Stomach smooth muscle (tissue), 2 donors: ENCODE measurements at regions not wholly inside any gene's neighbourhood (a gene's known extent, or its start where the extent isn't known, plus 50 kb on each side); places are given as distances from the start of the nearest gene placed in this dataset.
"Not testable (repeated sequence)": the region's sequence is repeated elsewhere in the genome, so short reads cannot be mapped to it uniquely, and the experiment has no call there.

Experiments
- H3K27ac ChIP-seq: one replicate; pipeline ENCODE4 v1.7.0; 2013; ENCODE audit warnings: mild to moderate bottlenecking, low read length, inconsistent platforms
- H3K27me3 ChIP-seq, 2 donors: one replicate each; pipeline ENCODE4 v1.7.0; 2013; ENCODE audit warnings: low read length in 2 of 2; ENCODE audit not compliant: insufficient read depth in 2 of 2, control insufficient read depth in 1 of 2
- H3K36me3 ChIP-seq, 2 donors: one replicate each; pipeline ENCODE4 v1.7.0; 2013; ENCODE audit warnings: low read length in 2 of 2; ENCODE audit not compliant: control insufficient read depth in 2 of 2, insufficient read depth in 2 of 2
- H3K4me1 ChIP-seq: one replicate; pipeline ENCODE4 v1.7.0; 2013; ENCODE audit warnings: low read length; ENCODE audit not compliant: control insufficient read depth, insufficient read depth
- H3K4me3 ChIP-seq, 2 donors: one replicate each; pipeline ENCODE4 v1.7.0; 2013; ENCODE audit warnings: low read length in 2 of 2
- H3K9ac ChIP-seq, 2 donors: one replicate each; pipeline ENCODE4 v1.7.0; 2013; ENCODE audit warnings: low read length in 2 of 2, mild to moderate bottlenecking in 1 of 2
- H3K9me3 ChIP-seq, 2 donors: one replicate each; pipeline ENCODE4 v1.7.0; 2013; ENCODE audit warnings: low read length in 2 of 2; ENCODE audit not compliant: control insufficient read depth in 2 of 2
- donor health status: healthy.
- donor health status: Pancreatic carcinoma.

DNA sequence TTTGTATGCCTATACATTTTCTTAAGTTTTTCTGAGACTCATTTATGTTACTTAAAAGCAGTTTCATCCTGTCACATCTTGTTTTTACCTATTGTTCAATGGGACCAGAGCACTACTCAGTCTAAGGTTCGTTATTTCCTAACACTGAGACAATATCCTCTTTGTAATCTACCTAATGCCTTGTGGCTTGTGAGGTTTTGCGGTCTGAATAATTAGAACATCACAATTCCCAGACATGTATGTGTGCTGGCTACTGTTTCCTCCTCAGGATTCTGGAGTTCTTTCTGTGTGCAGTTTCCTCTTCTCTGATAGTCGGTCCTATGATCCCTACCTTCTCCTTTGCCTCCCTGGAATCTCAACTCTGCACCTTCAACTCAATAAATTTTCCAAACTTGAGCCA is 620.2 kb downstream of the ANKRD7 start:
- Histone ChIP-seq H3K4me3 (no peak overlapping the region), H3K4me1 (no peaks in the 10 kb centered on the region), H3K9me3 (no peaks in the 10 kb centered on the region), H3K36me3 (no peaks in the 10 kb centered on the region), H3K9ac (no peak overlapping the region), H3K27me3 (no peaks in the 10 kb centered on the region), H3K27ac (no peak overlapping the region)

DNA sequence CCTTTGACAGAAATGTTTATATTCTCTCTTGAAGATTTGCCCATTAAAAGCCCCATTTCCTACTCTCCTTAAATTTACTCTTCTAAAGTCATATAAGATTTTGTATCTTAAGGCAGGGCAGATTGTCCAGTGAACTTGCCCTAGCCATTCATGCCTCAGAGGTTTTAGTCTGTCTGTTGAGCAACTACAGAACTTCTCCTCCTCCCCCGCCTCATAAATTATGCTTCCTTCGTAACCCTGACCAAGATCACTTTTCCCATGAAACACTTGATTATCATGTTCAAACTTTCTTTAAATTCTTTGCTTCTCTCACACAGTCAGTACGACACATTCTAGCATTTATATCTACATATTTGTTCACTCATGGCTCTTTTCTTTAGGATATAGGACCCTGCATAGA is 621.3 kb downstream of the ANKRD7 start:
- Histone ChIP-seq H3K4me3 (no peak overlapping the region), H3K9ac (no peak overlapping the region), H3K27me3 (no peaks in the 10 kb centered on the region), H3K4me1 (no peaks in the 10 kb centered on the region), H3K27ac (no peak overlapping the region), H3K36me3 (no peaks in the 10 kb centered on the region), H3K9me3 (no peaks in the 10 kb centered on the region)

DNA sequence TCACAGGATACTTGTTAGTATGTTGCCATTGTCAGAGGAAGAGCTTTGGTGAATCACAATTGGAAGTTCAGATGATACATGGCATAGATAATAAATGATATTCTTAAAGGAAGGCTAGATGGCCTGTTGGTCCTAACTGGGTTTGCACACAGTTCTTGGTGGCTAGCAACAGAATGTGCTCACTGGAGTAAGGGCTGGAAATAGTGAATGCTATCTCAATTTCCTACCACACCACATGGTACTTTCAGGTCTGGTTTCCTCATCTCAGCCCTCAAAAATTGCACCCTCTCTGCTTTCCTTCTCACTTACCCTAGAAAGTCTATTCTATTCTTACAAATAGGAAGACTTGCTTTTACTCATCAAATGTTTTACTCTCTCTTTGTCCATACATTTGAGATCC is 622.5 kb downstream of the ANKRD7 start:
- Histone ChIP-seq H3K4me3 (no peak overlapping the region), H3K27ac (no peak overlapping the region), H3K4me1 (no peaks in the 10 kb centered on the region)

GRCh38 chr7:118855290-118855689 is 630.8 kb downstream of the ANKRD7 start:
- no peaks in the 10 kb centered on the region for H3K36me3 ChIP-seq
- H3K27me3 ChIP-seq, result no peaks in the 10 kb centered on the region
- H3K27ac ChIP-seq, result no peak overlapping the region
- no peak overlapping the region for H3K4me3 ChIP-seq
- no peak overlapping the region for H3K9ac ChIP-seq
- no peaks in the 10 kb centered on the region for H3K9me3 ChIP-seq
- H3K4me1 ChIP-seq, result no peaks in the 10 kb centered on the region

More for the DNA sequence above, 622.5 kb downstream of the ANKRD7 start:
- H3K36me3 ChIP-seq, result no peaks in the 10 kb centered on the region
- H3K27me3 ChIP-seq, result no peaks in the 10 kb centered on the region
- no peak overlapping the region for H3K9ac ChIP-seq
- no peaks in the 10 kb centered on the region for H3K9me3 ChIP-seq

- Histone ChIP-seq H3K27ac (no peak overlapping the region), H3K27me3 (no peaks in the 10 kb centered on the region), H3K4me1 (no peaks in the 10 kb centered on the region), H3K9me3 (no peaks in the 10 kb centered on the region), H3K4me3 (no peak overlapping the region), H3K36me3 (no peaks in the 10 kb centered on the region), H3K9ac (no peak overlapping the region)
These were observed 634.2 kb downstream of the ANKRD7 start for GRCh38 chr7:118858651-118859149.

- no peaks in the 10 kb centered on the region for H3K36me3 ChIP-seq
- H3K4me1 ChIP-seq, result no peaks in the 10 kb centered on the region
- no peaks in the 10 kb centered on the region for H3K27me3 ChIP-seq
- no peak overlapping the region for H3K9ac ChIP-seq
- no peak overlapping the region for H3K4me3 ChIP-seq
- no peak overlapping the region for H3K27ac ChIP-seq
- H3K9me3 ChIP-seq, result no peaks in the 10 kb centered on the region
These were observed 637.1 kb downstream of the ANKRD7 start for GRCh38 chr7:118861581-118861980.

- H3K27me3 ChIP-seq, result no peaks in the 10 kb centered on the region
- no peaks in the 10 kb centered on the region for H3K9me3 ChIP-seq
- H3K36me3 ChIP-seq, result no peaks in the 10 kb centered on the region
- no peak overlapping the region for H3K9ac ChIP-seq
- no peak overlapping the region for H3K27ac ChIP-seq
- no peak overlapping the region for H3K4me3 ChIP-seq
- H3K4me1 ChIP-seq, result no peaks in the 10 kb centered on the region
These were observed 638.2 kb downstream of the ANKRD7 start for GRCh38 chr7:118862740-118863139.

DNA sequence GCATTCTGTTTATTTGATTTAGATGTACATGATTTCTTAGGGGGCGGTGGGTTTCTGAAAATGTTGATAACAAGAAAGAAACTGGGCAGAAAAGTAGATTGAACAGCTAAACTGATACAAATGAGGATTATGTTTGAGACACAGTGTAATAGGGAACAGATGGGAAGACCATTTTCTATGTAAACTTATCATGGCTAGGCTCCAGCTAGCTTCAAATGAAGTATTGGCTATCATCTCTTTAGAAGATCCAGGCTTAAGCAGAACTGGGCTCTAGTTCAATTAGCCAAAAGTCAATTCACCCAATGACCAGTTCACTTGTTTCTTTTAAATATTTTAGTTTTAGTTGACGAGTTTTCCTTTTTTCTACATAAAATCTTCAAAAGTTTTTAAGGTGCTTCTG is 639.5 kb downstream of the ANKRD7 start:
- no peak overlapping the region for H3K9ac ChIP-seq
- no peaks in the 10 kb centered on the region for H3K27me3 ChIP-seq
- H3K4me1 ChIP-seq, result no peaks in the 10 kb centered on the region
- H3K27ac ChIP-seq, result no peak overlapping the region
- no peaks in the 10 kb centered on the region for H3K9me3 ChIP-seq
- no peaks in the 10 kb centered on the region for H3K36me3 ChIP-seq
- no peak overlapping the region for H3K4me3 ChIP-seq

- Histone ChIP-seq H3K27me3 (no peaks in the 10 kb centered on the region), H3K27ac (no peak overlapping the region), H3K9me3 (no peaks in the 10 kb centered on the region), H3K4me1 (no peaks in the 10 kb centered on the region), H3K4me3 (no peak overlapping the region), H3K9ac (no peak overlapping the region), H3K36me3 (no peaks in the 10 kb centered on the region)
These were observed 643.4 kb downstream of the ANKRD7 start for GRCh38 chr7:118867860-118868259.

- not testable (repeated sequence) for H3K9me3 ChIP-seq, H3K27ac ChIP-seq, H3K27me3 ChIP-seq, H3K4me3 ChIP-seq, H3K9ac ChIP-seq, H3K4me1 ChIP-seq, H3K36me3 ChIP-seq
These were observed 644.6 kb downstream of the ANKRD7 start for GRCh38 chr7:118869141-118869540.

DNA sequence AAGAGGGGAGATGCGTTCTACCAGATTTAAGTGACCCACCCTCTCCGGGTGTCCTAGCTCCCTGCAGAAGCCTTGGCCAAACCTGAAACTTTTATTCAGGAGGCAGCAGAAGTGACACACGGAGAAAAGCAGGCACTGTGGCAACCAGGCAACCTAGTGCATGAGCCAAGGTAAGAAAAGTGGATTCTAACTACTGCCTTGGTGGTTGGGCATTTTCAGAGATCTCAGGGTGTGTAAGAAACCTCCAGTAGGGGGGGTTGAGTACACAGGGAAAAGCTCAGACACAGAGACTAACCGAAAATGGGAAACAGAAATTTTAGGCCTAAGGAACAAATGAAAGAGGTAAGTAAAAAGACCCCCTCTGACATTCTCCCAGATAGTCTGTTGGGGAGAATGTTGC is 645.7 kb downstream of the ANKRD7 start:
- Histone ChIP-seq H3K9me3 (no peaks in the 10 kb centered on the region), H3K4me1 (no peaks in the 10 kb centered on the region), H3K9ac (no peak overlapping the region), H3K4me3 (no peak overlapping the region), H3K27me3 (no peaks in the 10 kb centered on the region), H3K27ac (no peak overlapping the region), H3K36me3 (no peaks in the 10 kb centered on the region)
